ENCODE measurements at regions not wholly inside any gene's neighbourhood (a gene's known extent, or its start where the extent isn't known, plus 50 kb on each side); places are given as distances from the start of the nearest gene placed in this dataset.

- TF ChIP-seq CTCF (IDR thresholded peaks at IDR 0.05; ENCODE audit: low read depth, low read length), result no peak
- H3K4me3 ChIP-seq (ENCODE audit: low read depth, low read length), result no peak overlapping the region
- DNase-seq (ENCODE audit: low read depth, low spot score), result no peak
- in situ Hi-C loops (cut with HindIII; ENCODE audit: low sequenced_read_pairs), result no loop called here
Observed at GRCh38 chr7:130949550-130949949, 215.5 kb upstream of the KLF14 start.

GRCh38 chr7:130950054-130950453 lies 216.0 kb upstream of the KLF14 start:
- H3K4me3 ChIP-seq (ENCODE audit: low read depth, low read length), result no peak overlapping the region
- in situ Hi-C loops (cut with HindIII; ENCODE audit: low sequenced_read_pairs), result no loop called here
- TF ChIP-seq CTCF (IDR thresholded peaks at IDR 0.05; ENCODE audit: low read depth, low read length), result no peak
- DNase-seq (ENCODE audit: low read depth, low spot score), result no peak

GRCh38 chr7:130950741-130951140 lies 216.7 kb upstream of the KLF14 start:
- TF ChIP-seq CTCF (IDR thresholded peaks at IDR 0.05; ENCODE audit: low read depth, low read length), result no peak
- in situ Hi-C loops (cut with HindIII; ENCODE audit: low sequenced_read_pairs), result no loop called here
- H3K4me3 ChIP-seq (ENCODE audit: low read depth, low read length), result no peak overlapping the region
- no peak for DNase-seq (ENCODE audit: low read depth, low spot score)

- TF ChIP-seq CTCF (IDR thresholded peaks at IDR 0.05; ENCODE audit: low read depth, low read length), result no peak
- DNase-seq (ENCODE audit: low read depth, low spot score), result no peak
- in situ Hi-C loops (cut with HindIII; ENCODE audit: low sequenced_read_pairs), result no loop called here
- no peak overlapping the region for H3K4me3 ChIP-seq (ENCODE audit: low read depth, low read length)
Observed at GRCh38 chr7:130951303-130951975, 217.4 kb upstream of the KLF14 start.

- DNase-seq (ENCODE audit: low read depth, low spot score), result no peak
- TF ChIP-seq CTCF (IDR thresholded peaks at IDR 0.05; ENCODE audit: low read depth, low read length), result no peak
- in situ Hi-C loops (cut with HindIII; ENCODE audit: low sequenced_read_pairs), result no loop called here
- H3K4me3 ChIP-seq (ENCODE audit: low read depth, low read length), result no peak overlapping the region
Observed at GRCh38 chr7:130951976-130952876, 218.2 kb upstream of the KLF14 start.

GRCh38 chr7:130953196-130953595 lies 219.2 kb upstream of the KLF14 start:
- no peak for TF ChIP-seq CTCF (IDR thresholded peaks at IDR 0.05; ENCODE audit: low read depth, low read length)
- in situ Hi-C loops (cut with HindIII; ENCODE audit: low sequenced_read_pairs), result no loop called here
- no peak for DNase-seq (ENCODE audit: low read depth, low spot score)
- H3K4me3 ChIP-seq (ENCODE audit: low read depth, low read length), result no peak overlapping the region
